ENCODE measurements at regions not wholly inside any gene's neighbourhood (a gene's known extent, or its start where the extent isn't known, plus 50 kb on each side); places are given as distances from the start of the nearest gene placed in this dataset.

GRCh38 chr2:129006135-129006886 lies 687.6 kb upstream of the HS6ST1 start:
- CTCF ChIA-PET, result no interaction called here
- no peak overlapping the region for H3K9ac ChIP-seq (replicated peaks; ENCODE audit: extremely low read depth, insufficient read depth, low read length)
- H3K4me3 ChIP-seq (replicated peaks in 1 of 3; ENCODE audit: insufficient read depth in 1 of 3, low read depth in 1 of 3, low read length in 3 of 3), result no peak overlapping the region
- no peak for TF ChIP-seq POLR2A (IDR thresholded peaks at IDR 0.05; ENCODE audit: low read depth, low read length)
- no peak for TF ChIP-seq MAX (IDR thresholded peaks at IDR 0.05; ENCODE audit: insufficient read depth, insufficient read length)
- no peak for TF ChIP-seq FOS (IDR thresholded peaks at IDR 0.05; ENCODE audit: borderline replicate concordance, insufficient read depth, low read length)
- TF ChIP-seq MYC (IDR thresholded peaks at IDR 0.05; ENCODE audit: low read depth, low read length), result no peak
- TF ChIP-seq POLR2AphosphoS5 (IDR thresholded peaks at IDR 0.05; ENCODE audit: insufficient read depth, low read depth, low read length), result no peak
- no peak for TF ChIP-seq JUN (IDR thresholded peaks at IDR 0.05; ENCODE audit: borderline replicate concordance, insufficient read depth, insufficient read length, low read depth)
- TF ChIP-seq GATA2 (IDR thresholded peaks at IDR 0.05; ENCODE audit: insufficient read depth, insufficient read length, low read depth, low read length), result no peak
- TF ChIP-seq EZH2 (IDR thresholded peaks at IDR 0.05; ENCODE audit: borderline replicate concordance, low read depth, low read length, severe bottlenecking), result no peak
- intact Hi-C loops (cut with micrococcal nuclease), result no loop called here
- H3K4me1 ChIP-seq (ENCODE audit: control insufficient read depth, extremely low read depth, insufficient read depth, low read length), result no peaks in the 10 kb centered on the region
- H4K20me1 ChIP-seq (replicated peaks; ENCODE audit: control insufficient read depth, extremely low read depth, insufficient read depth, low read length), result no peaks in the 10 kb centered on the region
- no peaks in the 10 kb centered on the region for H3K27me3 ChIP-seq (ENCODE audit: control insufficient read depth in 2 of 2, insufficient read depth in 2 of 2, low read length in 2 of 2)
- no peaks in the 10 kb centered on the region for H3K9me1 ChIP-seq (replicated peaks; ENCODE audit: control insufficient read depth, extremely low read depth, insufficient read depth, low read length)
- H3K79me2 ChIP-seq (ENCODE audit: control insufficient read depth, insufficient read depth, low read length), result no peaks in the 10 kb centered on the region
- no peak overlapping the region for H2AFZ ChIP-seq (ENCODE audit: low read depth, low read length)
- dilution Hi-C loops (cut with MboI; ENCODE audit: extremely low pct_ligation_motif_present, low sequenced_read_pairs), result no loop called here
- H3K9me3 ChIP-seq (replicated peaks; ENCODE audit: control insufficient read depth, insufficient read depth, low read length), result peaks cover 2% of the 10 kb centered on the region
- no peaks in the 10 kb centered on the region for H3K36me3 ChIP-seq (ENCODE audit: control insufficient read depth in 2 of 2, extremely low read depth in 1 of 2, insufficient read depth in 2 of 2, low read length in 2 of 2)
- H3K27ac ChIP-seq (ENCODE audit: insufficient read depth, low read depth, low read length), result no peak overlapping the region
- H3K4me2 ChIP-seq (ENCODE audit: insufficient read depth, low read length), result no peak overlapping the region
- no peak for FAIRE-seq
- no TSS peak for BruUV-seq (replicated peaks)
- POLR2A ChIA-PET, result no interaction called here
- DNase-seq (ENCODE audit: low read depth, low spot score), result no peak

GRCh38 chr2:129006901-129007300 lies 688.2 kb upstream of the HS6ST1 start:
- H3K4me1 ChIP-seq (ENCODE audit: control insufficient read depth, extremely low read depth, insufficient read depth, low read length), result no peaks in the 10 kb centered on the region
- no peaks in the 10 kb centered on the region for H3K36me3 ChIP-seq (ENCODE audit: control insufficient read depth in 2 of 2, extremely low read depth in 1 of 2, insufficient read depth in 2 of 2, low read length in 2 of 2)
- ChIA-PET POLR2A (no interaction called here), CTCF (no interaction called here)
- dilution Hi-C loops (cut with MboI; ENCODE audit: extremely low pct_ligation_motif_present, low sequenced_read_pairs) (no loop called here), intact Hi-C loops (cut with micrococcal nuclease) (no loop called here)
- DNase-seq (ENCODE audit: low read depth, low spot score), result no peak
- no peak overlapping the region for H3K4me3 ChIP-seq (replicated peaks in 1 of 3; ENCODE audit: insufficient read depth in 1 of 3, low read depth in 1 of 3, low read length in 3 of 3)
- TF ChIP-seq GATA2 (IDR thresholded peaks at IDR 0.05; ENCODE audit: insufficient read depth, insufficient read length, low read depth, low read length) (no peak), MYC (IDR thresholded peaks at IDR 0.05; ENCODE audit: low read depth, low read length) (no peak), EZH2 (IDR thresholded peaks at IDR 0.05; ENCODE audit: borderline replicate concordance, low read depth, low read length, severe bottlenecking) (no peak), FOS (IDR thresholded peaks at IDR 0.05; ENCODE audit: borderline replicate concordance, insufficient read depth, low read length) (no peak), MAX (IDR thresholded peaks at IDR 0.05; ENCODE audit: insufficient read depth, insufficient read length) (no peak), JUN (IDR thresholded peaks at IDR 0.05; ENCODE audit: borderline replicate concordance, insufficient read depth, insufficient read length, low read depth) (no peak), POLR2AphosphoS5 (IDR thresholded peaks at IDR 0.05; ENCODE audit: insufficient read depth, low read depth, low read length) (no peak), POLR2A (IDR thresholded peaks at IDR 0.05; ENCODE audit: low read depth, low read length) (no peak)
- TF ChIP-seq, protein P1, sequence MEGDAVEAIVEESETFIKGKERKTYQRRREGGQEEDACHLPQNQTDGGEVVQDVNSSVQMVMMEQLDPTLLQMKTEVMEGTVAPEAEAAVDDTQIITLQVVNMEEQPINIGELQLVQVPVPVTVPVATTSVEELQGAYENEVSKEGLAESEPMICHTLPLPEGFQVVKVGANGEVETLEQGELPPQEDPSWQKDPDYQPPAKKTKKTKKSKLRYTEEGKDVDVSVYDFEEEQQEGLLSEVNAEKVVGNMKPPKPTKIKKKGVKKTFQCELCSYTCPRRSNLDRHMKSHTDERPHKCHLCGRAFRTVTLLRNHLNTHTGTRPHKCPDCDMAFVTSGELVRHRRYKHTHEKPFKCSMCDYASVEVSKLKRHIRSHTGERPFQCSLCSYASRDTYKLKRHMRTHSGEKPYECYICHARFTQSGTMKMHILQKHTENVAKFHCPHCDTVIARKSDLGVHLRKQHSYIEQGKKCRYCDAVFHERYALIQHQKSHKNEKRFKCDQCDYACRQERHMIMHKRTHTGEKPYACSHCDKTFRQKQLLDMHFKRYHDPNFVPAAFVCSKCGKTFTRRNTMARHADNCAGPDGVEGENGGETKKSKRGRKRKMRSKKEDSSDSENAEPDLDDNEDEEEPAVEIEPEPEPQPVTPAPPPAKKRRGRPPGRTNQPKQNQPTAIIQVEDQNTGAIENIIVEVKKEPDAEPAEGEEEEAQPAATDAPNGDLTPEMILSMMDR (IDR thresholded peaks at IDR 0.05; ENCODE audit: extremely low read depth in 1 of 2, insufficient read depth in 1 of 2, low read depth in 1 of 2, low read length in 2 of 2), result no peak
- no peaks in the 10 kb centered on the region for H3K9me1 ChIP-seq (replicated peaks; ENCODE audit: control insufficient read depth, extremely low read depth, insufficient read depth, low read length)
- no peaks in the 10 kb centered on the region for H4K20me1 ChIP-seq (replicated peaks; ENCODE audit: control insufficient read depth, extremely low read depth, insufficient read depth, low read length)
- no peak overlapping the region for H3K27ac ChIP-seq (ENCODE audit: insufficient read depth, low read depth, low read length)
- H2AFZ ChIP-seq (ENCODE audit: low read depth, low read length), result no peak overlapping the region
- H3K9ac ChIP-seq (replicated peaks; ENCODE audit: extremely low read depth, insufficient read depth, low read length), result no peak overlapping the region
- H3K4me2 ChIP-seq (ENCODE audit: insufficient read depth, low read length), result no peak overlapping the region
- H3K79me2 ChIP-seq (ENCODE audit: control insufficient read depth, insufficient read depth, low read length), result no peaks in the 10 kb centered on the region
- BruUV-seq (replicated peaks), result no TSS peak
- H3K9me3 ChIP-seq (replicated peaks; ENCODE audit: control insufficient read depth, insufficient read depth, low read length), result peaks cover 2% of the 10 kb centered on the region
- FAIRE-seq, result no peak
- H3K27me3 ChIP-seq (ENCODE audit: control insufficient read depth in 2 of 2, insufficient read depth in 2 of 2, low read length in 2 of 2), result no peaks in the 10 kb centered on the region
